CD4-positive, alpha-beta T cell treated with Interleukin-6 for 4 hours (primary cell): ENCODE measurements at regions not wholly inside any gene's neighbourhood (a gene's known extent, or its start where the extent isn't known, plus 50 kb on each side); places are given as distances from the start of the nearest gene placed in this dataset.
A peak's percentile ranks its signal among the peaks of the same experiment; 100 is the strongest.
"Not testable (repeated sequence)": the region's sequence is repeated elsewhere in the genome, so short reads cannot be mapped to it uniquely, and the experiment has no call there.

Experiments
- DNase-seq: peaks from one replicate; pipeline ENCODE4 v3.0.0-alpha.2; 2020; ENCODE audit warnings: mixed read lengths

DNA sequence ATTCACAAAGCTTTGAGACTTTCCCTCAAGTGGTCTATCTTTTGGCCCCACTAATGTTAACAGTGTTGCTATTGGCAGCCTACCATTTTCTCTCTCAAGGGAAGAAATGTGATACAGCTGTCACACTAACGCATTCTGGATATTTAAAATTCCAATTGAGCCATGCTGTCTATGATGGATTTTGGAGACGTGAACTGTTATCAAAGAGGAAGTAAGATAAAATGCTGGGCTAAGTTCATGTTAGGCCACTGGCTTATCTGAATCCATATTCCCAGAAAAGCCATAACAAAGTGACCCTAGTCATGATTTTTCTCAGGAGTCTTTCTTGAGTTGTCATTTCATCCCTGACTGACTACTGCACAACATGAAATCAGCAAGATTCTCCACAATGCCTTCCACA, 200.2 kb downstream of the PHLDA1 start:
- DNase-seq: no peak

DNA sequence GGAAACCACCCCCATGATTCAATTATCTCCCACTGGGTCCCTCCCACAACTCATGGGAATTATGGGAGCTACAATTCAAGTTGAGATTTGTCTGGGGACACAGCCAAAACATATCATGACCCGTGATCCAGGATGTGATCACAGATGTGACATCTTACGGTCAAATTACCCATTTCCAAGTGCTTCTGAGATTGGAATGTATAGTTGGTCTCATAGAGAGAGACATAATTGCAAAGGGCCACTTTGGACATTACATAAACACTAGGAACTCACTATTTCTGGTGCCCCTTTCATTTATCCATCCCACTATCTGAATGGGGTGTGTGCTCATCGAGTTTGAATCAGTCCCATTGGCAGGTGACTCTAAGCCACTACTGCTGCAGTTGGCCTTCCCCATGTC, 204.5 kb downstream of the PHLDA1 start:
- no peak for DNase-seq

DNA sequence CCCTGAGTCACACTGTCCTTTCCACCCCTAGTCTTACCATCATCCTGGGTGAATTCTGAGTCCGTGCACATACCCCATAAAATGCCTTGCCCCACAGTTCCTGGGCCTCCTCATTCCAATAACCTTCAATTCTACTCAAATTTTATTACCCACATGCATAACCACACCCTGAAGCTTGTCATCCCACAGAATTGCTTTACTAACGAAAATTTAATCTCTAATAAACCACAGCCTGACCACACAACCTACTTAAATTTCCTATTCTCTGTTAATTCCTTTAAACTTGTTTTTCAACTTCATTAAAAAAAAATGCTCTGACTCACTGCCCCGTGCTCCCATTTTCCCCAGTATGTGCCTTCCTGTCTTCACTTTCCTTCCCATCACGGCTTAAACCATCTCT, 205.9 kb downstream of the PHLDA1 start:
- DNase-seq: no peak

DNA sequence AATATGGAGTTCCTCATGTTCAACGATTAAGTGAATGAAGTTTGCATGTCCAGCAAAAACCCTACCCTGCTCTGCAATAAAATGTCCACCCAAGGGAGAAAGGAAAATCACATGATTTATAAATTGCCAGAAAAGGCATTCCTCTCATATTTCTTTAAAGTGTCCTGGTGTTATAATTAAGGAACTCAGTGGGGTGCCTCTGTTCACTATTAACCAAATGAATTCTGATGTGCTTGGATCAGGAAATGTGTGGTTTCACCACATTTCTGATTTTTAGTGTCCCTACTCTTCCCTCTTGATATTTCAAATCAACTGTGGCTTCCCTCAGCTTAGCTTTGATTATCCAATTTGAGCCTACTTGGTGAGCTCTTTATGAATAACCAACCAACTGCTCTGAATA, 208.1 kb downstream of the PHLDA1 start:
- no peak for DNase-seq

DNA sequence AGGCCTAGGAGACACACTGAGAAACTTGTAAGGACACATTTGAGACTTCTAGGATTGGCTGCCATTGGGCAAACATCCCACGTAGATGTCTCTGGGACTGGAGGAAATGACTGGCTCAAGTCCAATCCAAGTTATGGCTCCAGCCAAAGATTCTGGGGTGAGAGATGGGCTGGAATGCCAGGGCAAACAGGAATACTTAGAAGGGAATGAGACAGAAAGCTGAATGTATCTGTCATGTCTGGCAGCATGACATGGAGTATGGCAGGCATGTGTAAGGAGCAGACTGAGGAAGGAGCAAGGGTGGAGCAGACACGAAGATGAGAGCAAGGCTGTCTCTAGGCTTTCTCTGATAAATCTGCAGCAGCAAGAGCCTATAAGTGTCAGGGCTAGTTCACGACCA, 209.2 kb downstream of the PHLDA1 start:
- no peak for DNase-seq

DNA sequence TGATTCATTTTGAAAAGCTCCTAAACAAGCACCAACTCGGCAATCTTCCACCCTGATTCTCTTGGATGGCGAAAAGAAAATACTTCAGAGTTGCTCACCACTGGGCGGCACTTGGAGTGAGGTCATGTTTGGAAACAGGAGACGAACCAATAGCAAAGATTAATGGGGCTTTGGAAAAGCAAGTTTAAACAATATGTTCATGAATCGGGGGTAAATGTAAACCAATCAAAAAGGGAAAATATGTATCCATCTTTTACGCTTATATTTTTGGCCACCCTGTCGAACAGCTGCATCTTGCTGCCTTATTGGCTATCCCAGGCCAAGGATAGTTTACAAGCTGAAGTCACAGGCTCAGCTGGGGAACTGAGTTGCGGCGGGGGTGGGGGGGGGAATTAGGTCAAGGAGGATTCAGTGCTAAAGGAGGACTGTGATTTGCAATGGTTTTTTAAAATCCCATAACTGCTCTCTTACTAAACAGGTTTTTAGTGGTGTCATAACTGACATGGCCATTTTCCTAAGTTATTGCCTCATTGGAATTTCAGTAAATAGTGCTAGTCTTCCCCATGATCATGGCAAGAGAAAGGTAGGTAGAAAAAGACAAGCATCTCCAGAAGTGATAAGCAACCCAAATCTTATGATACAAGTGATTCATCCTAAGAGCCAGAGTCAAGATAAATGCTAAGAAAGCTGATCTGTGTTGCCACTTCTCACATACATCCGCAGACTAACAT, 210.6 kb downstream of the PHLDA1 start:
- DNase-seq: no peak

DNA sequence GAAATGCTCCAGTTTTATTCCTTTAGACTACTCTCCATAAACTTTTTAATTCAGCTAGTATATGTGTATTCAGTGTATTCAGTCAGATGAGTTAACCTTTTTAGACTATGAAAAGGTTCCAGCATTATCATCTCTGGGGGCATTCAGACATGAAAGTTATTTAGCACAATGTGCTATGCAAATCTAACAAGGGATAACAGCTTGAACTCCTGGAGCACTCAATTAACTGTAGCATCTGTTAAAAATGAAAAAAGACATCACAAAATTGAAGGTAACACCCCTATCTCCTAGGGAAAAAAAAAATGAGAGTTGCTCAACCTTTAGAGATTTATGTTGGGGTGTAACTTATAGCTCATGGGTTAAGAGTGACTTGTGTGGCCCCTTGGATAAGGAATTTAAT, 211.5 kb downstream of the PHLDA1 start:
- no peak for DNase-seq

DNA sequence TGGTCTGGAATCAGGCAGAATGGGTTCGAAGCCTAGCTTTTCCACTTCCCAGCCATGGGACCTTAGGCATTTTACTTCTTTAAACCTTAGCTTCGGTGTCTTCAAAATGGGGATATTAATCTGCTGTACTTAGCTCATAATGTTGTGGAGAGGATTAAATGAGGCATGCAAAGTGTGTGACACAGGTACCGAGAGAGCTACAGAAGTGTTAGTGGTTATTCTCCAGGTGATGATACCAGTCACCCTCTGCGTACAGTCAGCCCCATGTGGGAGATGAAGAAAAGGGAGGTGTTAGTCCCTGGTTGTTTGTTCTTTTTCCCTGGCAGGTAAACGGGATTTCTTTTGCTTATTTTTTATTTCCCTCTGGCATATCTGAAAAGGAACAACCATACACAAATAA, 212.1 kb downstream of the PHLDA1 start:
- no peak for DNase-seq

DNA sequence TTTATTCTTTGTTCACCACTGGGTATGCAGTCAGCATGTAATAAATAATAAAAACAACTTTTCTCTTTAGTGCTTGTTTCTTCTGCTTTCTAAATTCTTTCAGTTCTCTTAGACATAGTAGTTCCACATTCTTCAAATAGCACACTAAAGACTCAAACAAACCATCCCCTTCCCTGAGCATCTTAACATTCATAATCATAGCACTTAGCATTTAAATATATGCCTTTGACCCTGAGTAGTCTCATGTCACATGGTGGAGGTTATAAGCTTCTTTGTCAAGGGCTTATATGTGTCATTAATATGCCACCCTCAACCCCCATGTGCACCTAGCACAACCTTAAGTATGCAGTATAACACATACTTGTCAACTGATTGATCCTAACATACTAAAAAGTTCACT, 212.7 kb downstream of the PHLDA1 start:
- DNase-seq: no peak

DNA sequence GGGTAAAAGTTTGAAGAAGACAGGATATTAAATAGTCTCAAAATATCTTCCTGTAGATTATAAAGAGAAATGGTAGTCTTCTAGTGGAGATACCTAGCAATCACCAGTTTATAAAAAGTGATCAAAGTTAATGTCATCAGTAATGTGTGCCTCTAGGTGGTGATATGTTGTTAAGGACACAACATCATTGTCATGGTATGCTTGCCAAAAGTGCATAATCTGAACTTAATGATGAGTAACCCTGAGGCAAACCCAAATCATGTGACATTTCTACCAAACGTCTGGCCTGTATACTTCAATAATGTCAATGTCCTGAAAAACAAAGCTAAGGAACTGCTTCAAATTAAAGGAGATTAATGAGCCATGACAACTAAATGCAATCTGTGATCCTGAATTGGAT, 214.7 kb downstream of the PHLDA1 start:
- no peak for DNase-seq

DNA sequence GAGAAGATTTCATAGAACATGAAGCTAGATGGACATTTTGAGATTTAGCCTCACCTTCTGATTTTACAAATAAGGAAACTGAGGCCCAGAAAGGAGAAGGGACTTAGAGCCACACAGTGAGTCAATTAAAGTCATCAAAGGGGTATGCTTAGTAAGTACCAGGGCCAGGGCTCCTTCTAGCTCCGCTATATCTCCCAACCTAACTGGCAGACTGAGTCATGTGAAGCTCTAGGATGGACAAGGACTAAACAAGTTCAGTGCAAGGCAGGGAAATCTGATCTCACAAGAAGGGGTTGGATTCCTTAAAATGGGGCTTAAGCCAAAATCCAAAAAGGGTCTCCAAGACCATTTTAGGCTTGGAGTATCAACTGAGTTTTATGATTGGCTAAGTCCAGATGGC, 215.8 kb downstream of the PHLDA1 start:
- DNase-seq: no peak

DNA sequence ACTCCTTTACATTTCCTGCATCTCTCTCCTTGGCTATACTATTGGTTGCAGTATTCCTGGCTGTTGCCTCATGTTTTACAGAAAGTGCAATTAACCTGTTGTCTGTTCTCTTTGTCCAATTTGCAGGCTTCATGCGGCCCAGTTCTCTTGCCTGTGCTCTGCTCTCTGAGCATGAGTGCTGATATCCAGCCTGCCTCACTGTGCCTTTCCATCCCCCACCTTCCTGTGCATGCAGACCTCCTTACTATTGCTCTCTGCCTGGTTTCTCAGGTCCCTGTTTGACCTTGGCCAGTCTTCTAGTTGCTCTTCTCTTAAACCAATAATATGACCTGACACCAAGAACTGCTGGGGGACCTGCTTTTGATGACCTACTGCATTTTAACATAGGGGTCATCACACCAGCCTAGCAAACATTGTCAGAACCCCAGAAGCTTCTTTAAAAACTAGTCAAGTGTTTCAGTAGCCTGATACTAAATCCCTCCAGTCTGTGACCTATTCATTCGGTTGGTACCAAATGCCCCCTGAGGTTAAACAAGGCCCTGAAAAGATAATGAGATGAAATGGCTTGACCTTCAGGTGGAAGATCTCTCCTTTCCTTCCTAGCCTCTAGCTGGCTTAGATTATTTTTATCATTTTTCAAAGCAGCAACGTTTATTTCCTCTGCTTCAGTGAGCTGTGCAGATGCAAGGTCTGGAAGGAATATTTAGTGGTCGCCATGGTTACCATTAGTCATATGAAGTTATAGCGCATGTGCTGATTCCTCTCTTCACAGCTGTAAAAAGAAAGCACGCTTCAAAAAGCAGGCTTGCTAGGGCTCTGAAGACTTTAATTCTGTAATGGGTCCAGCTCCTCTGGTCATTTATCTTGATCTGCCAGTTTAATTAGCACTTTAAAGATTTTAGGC, 216.5 kb downstream of the PHLDA1 start:
- DNase-seq: peak; percentile 5

DNA sequence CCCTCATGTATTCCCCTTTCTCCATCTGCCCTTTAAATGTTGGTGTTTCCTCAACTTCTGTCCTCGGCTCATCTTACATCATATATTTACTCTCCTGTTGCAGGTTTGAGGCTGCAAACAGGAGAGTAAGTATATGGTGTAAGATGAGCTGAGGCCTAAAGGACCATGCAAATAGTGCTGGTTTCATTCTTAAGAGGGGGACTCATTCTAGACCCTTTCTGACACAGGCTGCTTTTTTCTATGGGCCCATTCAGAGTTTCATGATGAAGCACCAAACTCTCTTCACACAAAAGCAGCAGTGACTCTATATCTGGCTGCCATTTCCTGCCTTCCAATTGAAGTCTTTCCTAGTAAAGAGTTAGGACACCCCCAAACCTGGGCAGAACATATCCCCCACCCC, 218.5 kb downstream of the PHLDA1 start:
- DNase-seq: no peak

DNA sequence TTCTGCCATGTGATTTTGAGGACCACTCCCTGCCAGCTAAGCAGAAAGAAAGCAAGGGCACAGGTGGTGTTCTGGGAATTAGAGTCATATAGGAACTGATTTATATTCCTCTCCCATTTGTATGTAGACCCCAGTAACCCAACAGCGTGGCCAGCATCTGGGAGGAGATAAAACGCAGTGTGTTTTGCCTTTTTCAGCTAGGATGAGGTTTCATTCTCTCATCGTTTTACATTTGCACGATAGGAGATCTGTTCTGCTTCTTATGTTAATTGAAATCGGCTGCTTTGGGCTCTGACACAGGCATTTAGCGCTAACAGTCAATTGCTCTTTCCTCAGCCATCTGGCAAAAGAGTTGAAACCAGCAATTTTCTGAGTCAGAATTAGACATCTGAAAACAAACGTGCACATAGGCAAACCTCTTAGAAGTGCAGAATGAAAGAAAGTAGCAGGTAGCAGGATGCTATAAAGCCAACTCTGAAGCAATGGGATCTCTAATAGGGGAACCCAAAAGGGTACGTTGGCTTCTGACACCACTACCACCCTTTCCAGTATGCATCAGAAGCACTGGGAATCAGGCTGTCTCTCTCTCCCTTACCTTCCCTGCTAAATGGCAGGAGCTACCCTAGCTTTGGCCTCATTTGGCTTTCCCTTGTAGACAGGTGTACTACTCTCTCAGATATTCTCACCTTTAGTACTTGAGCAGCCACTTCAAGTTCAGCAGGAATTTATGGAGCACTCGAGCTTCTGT, 219.1 kb downstream of the PHLDA1 start:
- no peak for DNase-seq

DNA sequence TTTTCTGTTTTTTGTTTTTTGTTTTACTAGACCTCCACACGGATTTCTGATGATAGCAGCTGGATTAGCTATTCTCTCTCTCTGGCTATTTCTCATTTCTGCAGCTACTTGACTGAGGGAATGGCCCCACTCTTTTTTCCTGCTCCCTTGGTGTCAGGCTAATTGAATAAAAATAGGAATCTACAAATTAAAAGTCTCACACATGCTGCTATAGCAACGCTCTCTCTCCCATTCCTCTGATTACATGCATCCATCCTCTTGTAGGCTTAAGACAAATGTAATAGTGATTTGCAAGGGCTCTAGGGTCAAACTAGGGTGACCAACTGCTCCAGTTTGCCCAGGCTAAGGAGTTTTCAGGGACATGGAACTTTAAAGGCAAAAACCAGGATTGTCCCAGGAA, 221.8 kb downstream of the PHLDA1 start:
- DNase-seq: no peak

DNA sequence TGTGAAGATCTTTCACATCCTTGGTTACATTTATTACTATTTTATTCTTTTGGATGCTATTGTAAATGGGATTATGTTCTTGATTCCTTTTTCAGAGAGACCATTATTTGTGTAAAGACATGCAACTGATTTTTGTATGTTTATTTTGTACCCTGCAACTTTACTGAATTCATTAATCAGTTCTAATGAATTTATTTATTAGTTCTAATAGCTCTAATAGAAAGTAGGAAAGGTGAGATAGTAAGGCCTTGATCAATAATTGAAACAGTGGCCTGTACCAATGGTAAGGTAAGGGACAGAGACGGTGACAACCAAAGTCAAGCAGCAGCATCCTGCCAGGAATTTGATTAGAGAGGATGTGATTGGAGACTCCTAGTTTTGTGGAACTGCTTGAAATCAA, 224.1 kb downstream of the PHLDA1 start:
- DNase-seq: no peak

DNA sequence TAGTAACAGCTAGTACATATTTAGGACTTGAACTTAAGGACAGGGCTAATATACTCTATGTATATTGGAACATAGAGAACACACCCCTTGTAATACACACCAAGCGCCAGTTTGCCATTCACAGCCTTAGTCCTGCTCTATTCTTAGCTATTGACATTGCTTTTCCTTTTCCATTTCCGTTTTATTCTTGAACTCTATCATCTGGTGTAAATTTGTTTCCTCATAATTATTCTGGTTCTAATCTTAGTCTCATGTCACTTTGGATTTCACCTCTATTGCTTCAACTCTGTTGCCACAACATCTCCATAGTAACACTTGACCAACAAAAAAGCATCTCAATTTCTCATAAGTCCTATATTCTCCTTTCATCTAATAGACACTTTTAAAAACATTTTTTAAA, 225.7 kb downstream of the PHLDA1 start:
- no peak for DNase-seq

DNA sequence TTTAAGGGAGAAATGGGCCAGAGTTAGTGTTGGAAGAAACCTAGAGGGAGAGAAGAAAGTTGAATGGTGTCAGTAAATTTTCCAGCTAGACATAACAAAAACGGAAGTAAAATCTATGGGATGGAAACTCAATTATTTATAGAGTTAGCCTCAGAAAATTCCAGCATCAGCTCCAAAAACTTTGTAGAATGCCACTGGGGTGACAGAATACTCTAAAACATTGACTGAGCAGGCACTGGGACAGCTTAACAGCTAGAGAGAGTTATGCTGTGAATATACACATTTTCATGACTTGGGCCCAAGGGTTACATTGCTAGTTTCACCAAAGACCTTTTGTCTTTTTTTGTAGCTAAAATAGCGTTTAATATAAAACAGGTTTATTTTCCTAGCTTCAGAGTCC, 226.3 kb downstream of the PHLDA1 start:
- no peak for DNase-seq

DNA sequence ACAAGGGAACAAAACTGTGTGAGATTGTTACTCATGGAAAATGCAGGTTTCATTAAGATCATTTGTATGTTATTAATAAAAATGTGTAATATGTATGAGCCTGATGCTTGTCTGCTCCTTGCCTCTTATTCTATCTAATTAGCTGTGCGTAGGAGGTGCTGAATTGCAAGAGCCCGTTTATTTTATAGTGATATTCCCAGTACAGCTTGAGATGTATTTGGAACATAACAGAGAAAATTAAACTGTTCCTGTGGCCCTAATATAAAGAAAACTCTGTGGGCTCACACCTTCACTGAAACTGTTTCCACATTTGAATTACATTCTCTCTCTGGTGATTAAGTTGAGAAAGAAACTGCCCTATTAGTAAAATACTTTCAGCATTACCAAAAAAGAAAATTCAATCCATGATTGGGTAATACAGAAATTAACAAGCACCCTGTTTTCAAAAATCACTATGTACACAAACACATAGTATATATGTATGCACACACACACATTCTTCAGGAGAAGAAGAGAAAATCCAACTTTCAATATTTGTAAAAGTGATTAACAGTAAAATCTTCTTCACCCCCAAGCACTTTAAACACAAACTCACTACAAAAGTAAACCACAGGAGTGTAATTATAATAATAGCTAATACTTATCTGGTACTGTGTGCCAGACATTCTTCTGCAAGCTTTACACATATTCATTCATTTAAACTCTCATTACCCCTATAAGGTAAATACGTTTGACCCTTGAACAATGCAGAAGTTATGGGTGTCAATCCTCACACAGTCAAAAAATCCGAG, 233.2 kb downstream of the PHLDA1 start:
- no peak for DNase-seq

DNA sequence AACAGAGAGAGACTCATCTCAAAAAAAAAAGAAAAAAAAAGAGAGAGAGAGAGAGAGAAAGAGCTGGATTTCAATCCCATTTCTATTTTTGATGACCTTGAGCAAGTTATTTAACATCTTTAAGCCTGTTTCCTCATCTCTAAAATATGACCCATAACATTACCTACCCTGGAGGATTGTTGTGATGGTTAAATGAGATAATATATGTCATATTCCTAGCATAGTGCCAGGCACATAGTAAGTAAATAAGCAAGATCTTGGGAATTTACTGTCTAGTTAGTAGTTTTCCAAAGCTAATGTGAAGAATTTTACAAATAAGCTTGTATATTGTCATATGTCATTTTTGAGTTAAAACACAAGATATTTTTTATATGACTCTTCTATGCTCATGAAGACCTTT, 236.5 kb downstream of the PHLDA1 start:
- no peak for DNase-seq

DNA sequence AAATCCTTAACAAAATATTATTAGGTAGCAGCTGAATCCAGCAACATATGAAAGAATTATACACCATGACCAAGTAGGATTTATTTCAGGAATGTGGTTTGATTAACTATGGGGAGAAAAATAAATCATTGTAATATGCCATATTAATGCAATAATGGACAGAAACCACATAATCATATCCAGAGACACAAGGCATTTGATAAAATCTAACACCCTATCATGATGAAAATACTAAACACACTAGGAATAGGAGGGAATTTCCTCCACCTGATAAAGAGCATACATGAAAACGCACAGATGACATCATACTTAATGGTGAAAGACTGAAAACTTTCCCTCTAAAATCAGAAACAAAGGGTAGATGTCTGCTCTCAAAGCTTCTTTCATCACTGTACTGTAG, 238.9 kb downstream of the PHLDA1 start:
- DNase-seq: no peak

DNA sequence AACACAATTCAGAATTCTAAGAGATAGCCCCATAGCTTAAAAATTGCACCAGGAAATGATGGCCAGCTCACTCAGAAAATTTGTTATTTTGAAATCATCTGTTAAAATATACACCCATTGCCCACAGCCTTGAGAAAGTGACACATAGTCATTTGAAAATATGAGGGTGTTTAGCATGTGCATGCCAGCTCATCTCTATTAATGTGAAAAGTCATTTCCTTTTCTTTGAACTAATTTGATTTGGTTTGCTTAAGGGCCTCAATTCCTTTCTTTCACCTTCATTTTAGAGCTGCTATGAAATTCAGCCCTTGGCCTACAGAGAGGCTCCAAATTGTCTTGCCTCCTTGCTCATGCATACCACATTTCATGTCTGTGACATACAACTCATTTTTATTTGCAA, 241.4 kb downstream of the PHLDA1 start:
- no peak for DNase-seq

DNA sequence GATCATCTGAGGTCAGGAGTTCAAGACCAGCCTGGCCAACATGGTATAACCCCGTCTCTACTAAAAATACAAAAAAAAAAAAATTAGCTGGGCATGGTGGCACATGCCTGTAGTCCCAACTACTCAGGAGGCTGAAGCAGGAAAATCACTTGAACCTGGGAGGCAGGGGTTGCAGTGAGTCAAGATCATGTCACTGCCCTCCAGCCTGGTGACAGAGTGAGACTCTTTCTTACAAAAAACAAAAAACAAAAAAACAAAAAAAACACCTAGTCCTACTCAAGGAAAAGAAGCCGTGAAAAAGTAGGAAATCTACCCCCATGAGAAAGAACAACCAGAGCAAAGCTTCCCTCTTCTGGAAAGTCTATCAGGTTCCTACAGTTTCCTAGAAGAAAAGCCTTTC, 244.4 kb downstream of the PHLDA1 start:
- not testable (repeated sequence) for DNase-seq
